NCI-H2227 (cell line): ENCODE measurements at regions not wholly inside any gene's neighbourhood (a gene's known extent, or its start where the extent isn't known, plus 50 kb on each side); places are given as distances from the start of the nearest gene placed in this dataset.
"Not testable (repeated sequence)": the region's sequence is repeated elsewhere in the genome, so short reads cannot be mapped to it uniquely, and the experiment has no call there.

Experiments
- DNase-seq: peaks from one replicate; lab custom pipeline; 2025; ENCODE audit not compliant: unreplicated experiment; lab: John Stamatoyannopoulos, UW

- no peak for DNase-seq
Measured at GRCh38 chr18:56489893-56490292, 148.5 kb downstream of the TXNL1 start.

GRCh38 chr18:56488739-56489138, 149.7 kb downstream of the TXNL1 start:
- DNase-seq = no peak

GRCh38 chr18:56487801-56488200, 150.6 kb downstream of the TXNL1 start:
- DNase-seq = no peak

GRCh38 chr18:56483386-56483785, 155.0 kb downstream of the TXNL1 start:
- DNase-seq = no peak

GRCh38 chr18:56482813-56483212, 155.6 kb downstream of the TXNL1 start:
- not testable (repeated sequence) for DNase-seq

- DNase-seq = no peak
Measured at GRCh38 chr18:56481751-56482150, 156.6 kb downstream of the TXNL1 start.

- DNase-seq = no peak
Measured at GRCh38 chr18:56479841-56480240, 158.6 kb downstream of the TXNL1 start.

GRCh38 chr18:56475250-56475649, 163.1 kb downstream of the TXNL1 start:
- DNase-seq = no peak

GRCh38 chr18:56473400-56474024, 164.9 kb downstream of the TXNL1 start:
- no peak for DNase-seq

GRCh38 chr18:56470406-56471351, 167.7 kb downstream of the TXNL1 start:
- DNase-seq = no peak

- DNase-seq = no peak
Measured at GRCh38 chr18:56469582-56469981, 168.8 kb downstream of the TXNL1 start.

GRCh38 chr18:56468396-56468795, 170.0 kb downstream of the TXNL1 start:
- DNase-seq = no peak

GRCh38 chr18:56462276-56462675, 176.1 kb downstream of the TXNL1 start:
- no peak for DNase-seq

GRCh38 chr18:56461151-56461550, 177.2 kb downstream of the TXNL1 start:
- DNase-seq = no peak

- DNase-seq = no peak
Measured at GRCh38 chr18:56460581-56460980, 177.8 kb downstream of the TXNL1 start.

GRCh38 chr18:56458770-56459712, 179.4 kb downstream of the TXNL1 start:
- no peak for DNase-seq

GRCh38 chr18:56455874-56456273, 182.5 kb downstream of the TXNL1 start:
- no peak for DNase-seq

GRCh38 chr18:56455141-56455540, 183.3 kb downstream of the TXNL1 start:
- DNase-seq = no peak

GRCh38 chr18:56453631-56454030, 184.8 kb downstream of the TXNL1 start:
- no peak for DNase-seq

- no peak for DNase-seq
Measured at GRCh38 chr18:56451188-56451587, 187.2 kb downstream of the TXNL1 start.

GRCh38 chr18:56448751-56449150, 189.6 kb downstream of the TXNL1 start:
- DNase-seq = no peak
